ENCODE measurements at regions not wholly inside any gene's neighbourhood (a gene's known extent, or its start where the extent isn't known, plus 50 kb on each side); places are given as distances from the start of the nearest gene placed in this dataset.

DNA sequence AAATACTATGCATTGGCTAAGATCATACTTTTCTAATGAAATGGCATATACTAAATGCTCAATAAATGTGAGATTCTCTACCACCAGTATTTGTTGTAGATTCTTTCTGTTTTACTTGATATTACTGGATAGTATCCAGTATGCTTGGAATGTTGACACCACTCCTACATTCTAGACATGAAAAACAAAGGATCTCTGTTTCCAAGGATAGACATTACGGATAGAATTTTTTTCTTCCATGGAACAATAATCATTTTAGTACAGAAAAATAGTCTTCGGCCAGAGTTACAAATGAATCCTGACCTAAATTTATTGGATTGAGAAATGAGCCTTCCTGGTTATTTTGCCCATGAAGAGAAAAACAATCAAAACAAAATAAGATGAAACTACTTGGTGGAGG lies 258.2 kb upstream of the NT5E start:
- TF ChIP-seq, protein P1, sequence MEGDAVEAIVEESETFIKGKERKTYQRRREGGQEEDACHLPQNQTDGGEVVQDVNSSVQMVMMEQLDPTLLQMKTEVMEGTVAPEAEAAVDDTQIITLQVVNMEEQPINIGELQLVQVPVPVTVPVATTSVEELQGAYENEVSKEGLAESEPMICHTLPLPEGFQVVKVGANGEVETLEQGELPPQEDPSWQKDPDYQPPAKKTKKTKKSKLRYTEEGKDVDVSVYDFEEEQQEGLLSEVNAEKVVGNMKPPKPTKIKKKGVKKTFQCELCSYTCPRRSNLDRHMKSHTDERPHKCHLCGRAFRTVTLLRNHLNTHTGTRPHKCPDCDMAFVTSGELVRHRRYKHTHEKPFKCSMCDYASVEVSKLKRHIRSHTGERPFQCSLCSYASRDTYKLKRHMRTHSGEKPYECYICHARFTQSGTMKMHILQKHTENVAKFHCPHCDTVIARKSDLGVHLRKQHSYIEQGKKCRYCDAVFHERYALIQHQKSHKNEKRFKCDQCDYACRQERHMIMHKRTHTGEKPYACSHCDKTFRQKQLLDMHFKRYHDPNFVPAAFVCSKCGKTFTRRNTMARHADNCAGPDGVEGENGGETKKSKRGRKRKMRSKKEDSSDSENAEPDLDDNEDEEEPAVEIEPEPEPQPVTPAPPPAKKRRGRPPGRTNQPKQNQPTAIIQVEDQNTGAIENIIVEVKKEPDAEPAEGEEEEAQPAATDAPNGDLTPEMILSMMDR (IDR thresholded peaks at IDR 0.05; ENCODE audit: low read depth, low read length, poor library complexity, severe bottlenecking) = no peak
- TF ChIP-seq EZH2phosphoT487 (IDR thresholded peaks at IDR 0.05; ENCODE audit: borderline replicate concordance, low read length) = no peak

All from DOHH2 (cell line).